H9 (cell line): ENCODE measurements at regions not wholly inside any gene's neighbourhood (a gene's known extent, or its start where the extent isn't known, plus 50 kb on each side); places are given as distances from the start of the nearest gene placed in this dataset.

Experiments
- DNase-seq: peaks from one replicate; pipeline ENCODE4 v3.0.0-alpha.2; 2017
- H2AFZ ChIP-seq: one replicate; pipeline ENCODE4 v1.6.1; 2013; ENCODE audit warnings: mild to moderate bottlenecking, low read length, control low read depth, moderate library complexity
- H2AK5ac ChIP-seq: 2 replicates; pipeline ENCODE4 v1.6.1; 2013; ENCODE audit warnings: low read length, control low read depth, mixed read lengths; ENCODE audit not compliant: insufficient read length
- H2BK120ac ChIP-seq: one replicate; pipeline ENCODE4 v1.6.1; 2013; ENCODE audit warnings: low read depth, mild to moderate bottlenecking, low read length, control low read depth, inconsistent platforms; ENCODE audit not compliant: poor library complexity, severe bottlenecking
- H2BK12ac ChIP-seq: 2 replicates; pipeline ENCODE4 v1.6.1; 2013; ENCODE audit warnings: low read length, control low read depth, mixed read lengths, low read depth; ENCODE audit not compliant: insufficient read length
- H2BK15ac ChIP-seq: 2 replicates; pipeline ENCODE4 v1.6.1; 2013; ENCODE audit warnings: low read depth, low read length, control low read depth
- H2BK20ac ChIP-seq: one replicate; pipeline ENCODE4 v1.6.1; 2013; ENCODE audit warnings: low read depth, mild to moderate bottlenecking, low read length, control low read depth, inconsistent platforms; ENCODE audit not compliant: poor library complexity, severe bottlenecking
- H2BK5ac ChIP-seq: 2 replicates; pipeline ENCODE4 v1.6.1; 2013; ENCODE audit warnings: low read length, control low read depth, mixed read lengths; ENCODE audit not compliant: insufficient read length
- H3K14ac ChIP-seq: 2 replicates; pipeline ENCODE4 v1.6.1; 2013; ENCODE audit warnings: low read length, control low read depth; ENCODE audit not compliant: insufficient read depth
- H3K18ac ChIP-seq: 2 replicates; pipeline ENCODE4 v1.6.1; 2013; ENCODE audit warnings: low read depth, mild to moderate bottlenecking, mixed read lengths, low read length, control low read depth; ENCODE audit not compliant: insufficient read length
- H3K23ac ChIP-seq: 2 replicates; pipeline ENCODE4 v1.6.1; 2013; ENCODE audit warnings: low read length, control low read depth, mixed read lengths, low read depth; ENCODE audit not compliant: insufficient read length
- H3K23me2 ChIP-seq: 2 replicates; pipeline ENCODE4 v1.6.1; 2013; ENCODE audit warnings: low read depth, mild to moderate bottlenecking, mixed read lengths, low read length, control low read depth; ENCODE audit not compliant: insufficient read length, poor library complexity, severe bottlenecking
- H3K27ac ChIP-seq: 2 replicates; pipeline ENCODE4 v1.5.1; 2013; ENCODE audit warnings: low read length, control low read depth, mixed read lengths, low read depth; ENCODE audit not compliant: insufficient read length
- H3K27me3 ChIP-seq: 2 replicates; pipeline ENCODE4 v1.6.1; 2013; ENCODE audit warnings: low read length, control low read depth, inconsistent platforms; ENCODE audit not compliant: insufficient read depth
- H3K4ac ChIP-seq: 2 replicates; pipeline ENCODE4 v1.6.1; 2013; ENCODE audit warnings: low read depth, mild to moderate bottlenecking, control low read depth, inconsistent platforms, low read length, moderate library complexity
- H3K4me1 ChIP-seq: 2 replicates; pipeline ENCODE4 v1.6.1; 2013; ENCODE audit warnings: low read length, control low read depth, inconsistent platforms; ENCODE audit not compliant: insufficient read depth
- H3K4me2 ChIP-seq: 2 replicates; pipeline ENCODE4 v1.6.1; 2013; ENCODE audit warnings: low read length, control low read depth, mixed read lengths; ENCODE audit not compliant: insufficient read length, insufficient read depth
- H3K56ac ChIP-seq: 2 replicates; pipeline ENCODE4 v1.6.1; 2013; ENCODE audit warnings: low read depth, mild to moderate bottlenecking, mixed read lengths, low read length, control low read depth; ENCODE audit not compliant: insufficient read length
- H3K79me1 ChIP-seq: 2 replicates; pipeline ENCODE4 v1.6.1; 2013; ENCODE audit warnings: low read depth, mild to moderate bottlenecking, moderate library complexity, low read length, control low read depth, inconsistent platforms; ENCODE audit not compliant: insufficient read depth, poor library complexity, severe bottlenecking
- H3K79me2 ChIP-seq: 2 replicates; pipeline ENCODE4 v1.6.1; 2013; ENCODE audit warnings: low read length, control low read depth, inconsistent platforms; ENCODE audit not compliant: insufficient read depth
- H3K9ac ChIP-seq: 2 replicates; pipeline ENCODE4 v1.6.1; 2013; ENCODE audit warnings: low read length, control low read depth, mixed read lengths; ENCODE audit not compliant: insufficient read length; ENCODE audit errors: extremely low read depth
- H3K9me3 ChIP-seq: one replicate; pipeline ENCODE4 v1.6.1; 2013; ENCODE audit warnings: low read depth, low read length, inconsistent platforms; ENCODE audit not compliant: control insufficient read depth
- H3T11ph ChIP-seq: one replicate; pipeline ENCODE4 v1.6.1; 2013; ENCODE audit warnings: mild to moderate bottlenecking, low read length, control low read depth, inconsistent platforms
- H4K20me1 ChIP-seq: one replicate; pipeline ENCODE4 v1.6.1; 2013; ENCODE audit not compliant: control insufficient read depth, insufficient read length, insufficient read depth
- H4K5ac ChIP-seq: 2 replicates; pipeline ENCODE4 v1.6.1; 2013; ENCODE audit warnings: low read depth, mild to moderate bottlenecking, mixed read lengths, low read length, control low read depth; ENCODE audit not compliant: insufficient read length
- H4K8ac ChIP-seq: replicated peaks from 2 replicates; pipeline ENCODE4 v1.6.1; 2013; ENCODE audit warnings: low read length, control low read depth, mixed read lengths, low read depth; ENCODE audit not compliant: insufficient read length
- H4K91ac ChIP-seq: 2 replicates; pipeline ENCODE4 v1.6.1; 2013; ENCODE audit warnings: low read depth, mild to moderate bottlenecking, moderate library complexity, mixed read lengths, low read length, control low read depth; ENCODE audit not compliant: insufficient read length
- H3K27ac Mint-ChIP-seq, 3 experiments: 2 replicates in 2 of 3; 3 replicates in 1 of 3; pipeline ENCODE4 v1.8.0; 2020 to 2021; ENCODE audit warnings: mixed read lengths in 3 of 3, mild to moderate bottlenecking in 1 of 3, moderate library complexity in 1 of 3
- H3K27me3 Mint-ChIP-seq: 2 replicates; pipeline ENCODE4 v1.8.0; 2021; ENCODE audit warnings: low read depth, mild to moderate bottlenecking, moderate library complexity, mixed read lengths
- H3K36me3 Mint-ChIP-seq, 3 experiments: 2 replicates in 2 of 3; 3 replicates in 1 of 3; pipeline ENCODE4 v1.8.0; 2020 to 2021; ENCODE audit warnings: low read depth in 3 of 3, mixed read lengths in 3 of 3; ENCODE audit not compliant: insufficient read depth in 1 of 3
- H3K4me1 Mint-ChIP-seq, 2 experiments: 2 replicates each; pipeline ENCODE4 v1.8.0; 2020; ENCODE audit warnings: mixed read lengths in 2 of 2
- H3K4me3 Mint-ChIP-seq, 2 experiments: 2 replicates in 1 of 2; 3 replicates in 1 of 2; pipeline ENCODE4 v1.8.0; 2020 to 2021; ENCODE audit warnings: mild to moderate bottlenecking in 2 of 2, mixed read lengths in 2 of 2, moderate library complexity in 1 of 2
- H3K9me3 Mint-ChIP-seq, 2 experiments: 2 replicates in 1 of 2; 3 replicates in 1 of 2; pipeline ENCODE4 v1.8.0; 2020; ENCODE audit warnings: mild to moderate bottlenecking in 2 of 2, mixed read lengths in 2 of 2, moderate library complexity in 1 of 2
- WGBS: extraction: QIAGEN DNeasy Blood & Tissue Kit; methylation state at CpG from one replicate; pipeline ENCODE4 v1.1.7; 2013; ENCODE audit warnings: missing lambda C conversion rate, low lambda C conversion rate, mixed read lengths; ENCODE audit not compliant: insufficient read length; ENCODE audit errors: extremely low coverage; 5-methylcytosine and 5-hydroxymethylcytosine counted together
- TF ChIP-seq, protein P1 (sequence below): fragments of 200-600 bp; sonication (generic); conservative IDR thresholded peaks from 3 replicates; pipeline ENCODE4 v1.8.0; 2021; ENCODE audit warnings: antibody characterized with exemption, mild to moderate bottlenecking

DNA sequence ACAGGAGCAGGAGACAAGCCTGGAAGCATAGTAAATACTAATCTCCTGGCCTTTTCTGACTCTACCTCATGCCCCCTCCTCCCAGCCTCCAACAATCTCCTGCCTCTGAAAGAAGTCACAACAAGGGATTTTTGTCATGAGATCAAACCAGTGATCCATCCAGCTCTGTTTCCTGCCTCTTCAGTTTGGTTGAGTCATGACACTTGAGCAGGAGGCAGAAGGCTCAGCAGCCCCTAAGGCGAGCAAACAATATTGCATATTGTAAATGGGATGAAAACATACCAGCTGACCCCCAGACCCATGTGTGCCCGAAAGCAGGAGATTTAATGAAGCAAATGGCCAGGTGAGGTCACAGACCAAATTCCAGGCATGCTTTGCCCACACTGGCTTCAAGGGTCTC is 272.8 kb downstream of the GAS1 start:
- DNase-seq: no peak
- Mint-ChIP-seq H3K4me3 (no peak overlapping the region), H3K9me3 (peaks cover 6 to 14% of the 10 kb centered on the region in 2 experiments), H3K36me3 (peaks cover 0 to 6% (median 5%) of the 10 kb centered on the region in 3 experiments; a peak in 3 of 7 replicates), H3K4me1 (no peaks in the 10 kb centered on the region), H3K27ac (no peak overlapping the region), H3K27me3 (no peaks in the 10 kb centered on the region)
- no peak overlapping the region for H3K23ac ChIP-seq
- no CpG with 5 or more reads among the region's 2 CpGs for WGBS
- H2BK20ac ChIP-seq: no peak overlapping the region
- no peak overlapping the region for H3K56ac ChIP-seq
- H3K4me2 ChIP-seq: no peak overlapping the region
- H3K14ac ChIP-seq: no peak overlapping the region
- H4K20me1 ChIP-seq: no peaks in the 10 kb centered on the region
- H3K79me1 ChIP-seq: no peaks in the 10 kb centered on the region
- H4K91ac ChIP-seq: no peak overlapping the region
- no peak overlapping the region for H3K27ac ChIP-seq
- TF ChIP-seq, protein P1, sequence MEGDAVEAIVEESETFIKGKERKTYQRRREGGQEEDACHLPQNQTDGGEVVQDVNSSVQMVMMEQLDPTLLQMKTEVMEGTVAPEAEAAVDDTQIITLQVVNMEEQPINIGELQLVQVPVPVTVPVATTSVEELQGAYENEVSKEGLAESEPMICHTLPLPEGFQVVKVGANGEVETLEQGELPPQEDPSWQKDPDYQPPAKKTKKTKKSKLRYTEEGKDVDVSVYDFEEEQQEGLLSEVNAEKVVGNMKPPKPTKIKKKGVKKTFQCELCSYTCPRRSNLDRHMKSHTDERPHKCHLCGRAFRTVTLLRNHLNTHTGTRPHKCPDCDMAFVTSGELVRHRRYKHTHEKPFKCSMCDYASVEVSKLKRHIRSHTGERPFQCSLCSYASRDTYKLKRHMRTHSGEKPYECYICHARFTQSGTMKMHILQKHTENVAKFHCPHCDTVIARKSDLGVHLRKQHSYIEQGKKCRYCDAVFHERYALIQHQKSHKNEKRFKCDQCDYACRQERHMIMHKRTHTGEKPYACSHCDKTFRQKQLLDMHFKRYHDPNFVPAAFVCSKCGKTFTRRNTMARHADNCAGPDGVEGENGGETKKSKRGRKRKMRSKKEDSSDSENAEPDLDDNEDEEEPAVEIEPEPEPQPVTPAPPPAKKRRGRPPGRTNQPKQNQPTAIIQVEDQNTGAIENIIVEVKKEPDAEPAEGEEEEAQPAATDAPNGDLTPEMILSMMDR: no peak
- H2BK120ac ChIP-seq: no peak overlapping the region
- no peak overlapping the region for H2BK5ac ChIP-seq
- H3T11ph ChIP-seq: no peak overlapping the region
- no peak overlapping the region for H2AFZ ChIP-seq
- no peak overlapping the region for H4K5ac ChIP-seq
- H3K4ac ChIP-seq: no peak overlapping the region
- no peaks in the 10 kb centered on the region for H3K23me2 ChIP-seq
- H3K9me3 ChIP-seq: peaks cover 3% of the 10 kb centered on the region
- H4K8ac ChIP-seq: no peak overlapping the region
- no peaks in the 10 kb centered on the region for H3K79me2 ChIP-seq
- H2BK15ac ChIP-seq: no peak overlapping the region
- H3K18ac ChIP-seq: no peak overlapping the region
- no peak overlapping the region for H2BK12ac ChIP-seq
- no peaks in the 10 kb centered on the region for H3K4me1 ChIP-seq
- no peak overlapping the region for H3K9ac ChIP-seq
- H3K27me3 ChIP-seq: no peaks in the 10 kb centered on the region
- no peak overlapping the region for H2AK5ac ChIP-seq
